ENCODE measurements at regions not wholly inside any gene's neighbourhood (a gene's known extent, or its start where the extent isn't known, plus 50 kb on each side); places are given as distances from the start of the nearest gene placed in this dataset.
A peak's percentile ranks its signal among the peaks of the same experiment; 100 is the strongest.

GRCh38 chr11:71373791-71374454 lies 74.3 kb downstream of the DHCR7 start:
- H3K4me3 ChIP-seq (replicated peaks; ENCODE audit: insufficient read depth, low read length), result no peak overlapping the region
- H3K27ac ChIP-seq (replicated peaks), result no peak overlapping the region
- DNase-seq (ENCODE audit: low read depth in 1 of 2, low spot score in 1 of 2), result peak in 1 of 2 experiments; percentile 26

GRCh38 chr11:71372693-71373657 lies 75.2 kb downstream of the DHCR7 start:
- Histone ChIP-seq H3K27me3 (ENCODE audit: insufficient read depth, poor library complexity, severe bottlenecking) (no peaks in the 10 kb centered on the region), H3K27ac (replicated peaks) (no peak overlapping the region), H3K4me3 (replicated peaks; ENCODE audit: insufficient read depth, low read length) (no peak overlapping the region)
- no peak for TF ChIP-seq GABPA (IDR thresholded peaks at IDR 0.05; ENCODE audit: low read depth)
- TF ChIP-seq REST (IDR thresholded peaks at IDR 0.05; ENCODE audit: insufficient replicate concordance, low read depth), result no peak
- TF ChIP-seq CTCF (IDR thresholded peaks at IDR 0.05; ENCODE audit: insufficient read depth, low read length), result no peak
- no peak for TF ChIP-seq SPI1 (IDR thresholded peaks at IDR 0.05; ENCODE audit: borderline replicate concordance, low read depth)
- no peak for TF ChIP-seq POLR2AphosphoS5 (IDR thresholded peaks at IDR 0.05; ENCODE audit: low read depth)
- DNase-seq (ENCODE audit: low read depth in 1 of 2, low spot score in 1 of 2), result no peak

More at GRCh38 chr11:71373791-71374454, 74.3 kb downstream of the DHCR7 start:
- TF ChIP-seq GABPA (IDR thresholded peaks at IDR 0.05; ENCODE audit: low read depth), result no peak
- TF ChIP-seq REST (IDR thresholded peaks at IDR 0.05; ENCODE audit: insufficient replicate concordance, low read depth), result no peak
- no peak for TF ChIP-seq POLR2AphosphoS5 (IDR thresholded peaks at IDR 0.05; ENCODE audit: low read depth)
- TF ChIP-seq CTCF (IDR thresholded peaks at IDR 0.05; ENCODE audit: insufficient read depth, low read length), result no peak
- no peak for TF ChIP-seq SPI1 (IDR thresholded peaks at IDR 0.05; ENCODE audit: borderline replicate concordance, low read depth)
- no peaks in the 10 kb centered on the region for H3K27me3 ChIP-seq (ENCODE audit: insufficient read depth, poor library complexity, severe bottlenecking)

GRCh38 chr11:71371674-71372069 lies 76.5 kb downstream of the DHCR7 start:
- Histone ChIP-seq H3K27ac (replicated peaks) (no peak overlapping the region), H3K4me3 (replicated peaks; ENCODE audit: insufficient read depth, low read length) (no peak overlapping the region), H3K27me3 (ENCODE audit: insufficient read depth, poor library complexity, severe bottlenecking) (no peaks in the 10 kb centered on the region)
- TF ChIP-seq POLR2AphosphoS5 (IDR thresholded peaks at IDR 0.05; ENCODE audit: low read depth) (no peak), GABPA (IDR thresholded peaks at IDR 0.05; ENCODE audit: low read depth) (no peak), CTCF (IDR thresholded peaks at IDR 0.05; ENCODE audit: insufficient read depth, low read length) (no peak), REST (IDR thresholded peaks at IDR 0.05; ENCODE audit: insufficient replicate concordance, low read depth) (no peak), SPI1 (IDR thresholded peaks at IDR 0.05; ENCODE audit: borderline replicate concordance, low read depth) (no peak)
- DNase-seq (ENCODE audit: low read depth in 1 of 2, low spot score in 1 of 2), result no peak

Data from HL-60 (cell line).